ENCODE measurements at regions not wholly inside any gene's neighbourhood (a gene's known extent, or its start where the extent isn't known, plus 50 kb on each side); places are given as distances from the start of the nearest gene placed in this dataset.
"Not testable (repeated sequence)": the region's sequence is repeated elsewhere in the genome, so short reads cannot be mapped to it uniquely, and the experiment has no call there.

DNA sequence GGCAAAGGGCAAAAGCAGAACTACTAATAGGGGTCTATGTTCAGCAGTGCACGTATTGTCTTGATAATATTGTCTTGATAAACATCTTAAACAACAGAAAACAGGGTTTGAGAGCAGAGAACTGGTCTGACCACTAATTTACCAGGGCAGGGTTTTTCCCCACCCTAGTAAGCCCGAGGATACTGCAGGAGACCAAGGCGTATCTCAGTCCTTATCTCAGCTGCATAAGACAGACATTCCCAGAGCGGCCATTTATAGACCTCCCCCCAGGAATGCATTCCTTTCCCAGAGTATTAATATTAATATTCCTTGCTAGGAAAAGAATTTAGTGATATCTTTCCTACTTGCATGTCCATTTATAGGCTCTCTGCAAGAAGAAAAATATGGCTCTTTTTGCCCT, 222.5 kb upstream of the GRIK2 start:
- intact Hi-C loops (cut with DNase I); ATAC-seq (ENCODE audit: poor library complexity); DNase-seq: not testable (repeated sequence)

GRCh38 chr6:101178748-101179147, 214.8 kb upstream of the GRIK2 start:
- DNase-seq (no peak), ATAC-seq (ENCODE audit: poor library complexity) (no peak)
- intact Hi-C loops (cut with DNase I) = no loop called here

GRCh38 chr6:101181006-101181405, 212.5 kb upstream of the GRIK2 start:
- no peak for ATAC-seq (ENCODE audit: poor library complexity)
- DNase-seq = no peak
- intact Hi-C loops (cut with DNase I) = no loop called here

- intact Hi-C loops (cut with DNase I); DNase-seq; ATAC-seq (ENCODE audit: poor library complexity): not testable (repeated sequence)
Observed at GRCh38 chr6:101188285-101188798, 205.2 kb upstream of the GRIK2 start.

GRCh38 chr6:101195588-101195987, 197.9 kb upstream of the GRIK2 start:
- ATAC-seq (ENCODE audit: poor library complexity) (no peak), DNase-seq (no peak)
- intact Hi-C loops (cut with DNase I) = no loop called here

DNA sequence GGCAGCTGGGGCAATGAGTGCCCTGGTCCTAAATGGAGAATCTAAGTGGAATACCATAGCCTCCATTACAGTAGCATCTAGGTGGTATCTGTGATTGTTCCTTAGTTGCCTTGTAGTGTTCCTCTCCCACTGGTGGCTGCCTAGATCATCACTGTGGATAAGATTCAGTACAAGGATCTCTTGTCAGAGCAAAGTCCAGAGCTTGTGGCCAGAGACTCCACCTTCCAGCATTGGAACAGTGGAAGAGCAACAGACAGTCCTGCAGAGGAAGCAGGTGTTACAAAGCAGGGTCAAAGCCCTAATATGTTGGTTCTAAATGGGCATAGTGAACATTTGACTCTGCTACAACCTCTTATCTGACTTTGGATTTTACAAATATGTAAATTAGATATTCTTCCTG, 194.1 kb upstream of the GRIK2 start:
- ATAC-seq (ENCODE audit: poor library complexity) = no peak
- intact Hi-C loops (cut with DNase I) = no loop called here

DNA sequence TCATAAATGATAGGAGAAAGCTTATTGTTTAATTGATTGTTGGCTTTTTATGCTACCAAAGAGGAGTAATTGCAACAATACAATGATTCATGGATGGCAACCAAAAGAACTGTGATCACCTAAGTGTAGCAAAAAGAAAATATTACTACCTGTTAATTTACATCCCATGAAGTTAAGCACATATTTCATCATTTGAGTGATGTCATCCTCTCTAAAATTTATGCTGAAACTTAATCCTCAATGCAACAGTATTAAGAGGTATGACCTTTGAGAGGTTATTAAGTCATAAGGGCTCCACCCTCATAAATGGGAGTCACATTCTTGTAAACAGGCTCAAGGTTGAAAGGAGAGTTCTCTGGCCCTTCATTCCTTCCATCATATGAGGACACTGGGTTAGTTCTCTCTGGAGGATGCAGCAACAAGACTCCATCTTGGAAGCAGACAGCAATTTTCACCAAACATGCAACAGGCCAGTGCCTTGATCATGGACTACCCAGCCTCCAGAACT, 190.6 kb upstream of the GRIK2 start:
- ATAC-seq (ENCODE audit: poor library complexity) = no peak
- intact Hi-C loops (cut with DNase I) = no loop called here

More for the DNA sequence above, 194.1 kb upstream of the GRIK2 start:
- DNase-seq = no peak

DNA sequence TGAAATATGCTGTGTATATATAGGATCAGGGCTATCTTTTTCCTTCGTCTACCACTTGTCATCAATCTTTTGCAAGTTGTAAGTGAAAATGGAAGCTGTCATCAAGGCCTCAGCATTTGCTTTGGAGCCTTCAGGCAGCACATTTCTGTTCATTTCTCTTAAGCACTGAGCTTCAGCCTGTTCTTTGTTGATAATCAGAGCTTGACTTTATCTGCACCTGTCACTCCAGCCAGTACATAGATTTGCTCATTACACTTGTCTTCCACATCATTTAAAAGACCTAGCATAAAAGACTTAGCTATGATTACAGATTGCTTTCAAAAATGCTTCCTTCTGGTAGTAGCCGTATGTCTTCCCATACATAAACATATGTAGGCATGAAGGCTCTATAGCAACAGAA, 189.8 kb upstream of the GRIK2 start:
- intact Hi-C loops (cut with DNase I) = no loop called here
- DNase-seq (no peak), ATAC-seq (ENCODE audit: poor library complexity) (no peak)

More for the DNA sequence above, 190.6 kb upstream of the GRIK2 start:
- no peak for DNase-seq

DNA sequence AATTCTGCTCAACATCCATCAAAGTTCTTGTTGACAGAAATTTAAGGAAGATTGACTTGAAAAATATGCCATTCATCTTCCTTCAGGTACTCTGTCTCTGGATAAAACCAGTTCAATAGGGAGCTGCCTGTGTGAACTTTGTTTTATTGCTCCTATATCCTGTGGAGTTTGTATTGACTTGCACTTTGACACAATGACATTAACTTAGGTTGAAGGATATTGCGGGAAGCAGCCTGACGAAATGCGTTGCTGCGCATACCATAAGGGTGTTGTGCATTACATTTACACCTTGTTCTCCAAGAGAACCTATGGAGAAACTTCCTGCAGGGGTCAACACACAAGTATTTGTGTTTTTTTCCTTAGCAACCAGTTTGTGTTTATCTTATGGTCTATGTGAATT, 185.4 kb upstream of the GRIK2 start:
- intact Hi-C loops (cut with DNase I) = no loop called here
- DNase-seq (no peak), ATAC-seq (ENCODE audit: poor library complexity) (no peak)

- intact Hi-C loops (cut with DNase I) = no loop called here
- no peak for DNase-seq
- no peak for ATAC-seq (ENCODE audit: poor library complexity)
Observed at GRCh38 chr6:101212640-101213039, 180.9 kb upstream of the GRIK2 start.

GRCh38 chr6:101222007-101222406, 171.5 kb upstream of the GRIK2 start:
- DNase-seq (no peak), ATAC-seq (ENCODE audit: poor library complexity) (no peak)
- intact Hi-C loops (cut with DNase I) = no loop called here

DNA sequence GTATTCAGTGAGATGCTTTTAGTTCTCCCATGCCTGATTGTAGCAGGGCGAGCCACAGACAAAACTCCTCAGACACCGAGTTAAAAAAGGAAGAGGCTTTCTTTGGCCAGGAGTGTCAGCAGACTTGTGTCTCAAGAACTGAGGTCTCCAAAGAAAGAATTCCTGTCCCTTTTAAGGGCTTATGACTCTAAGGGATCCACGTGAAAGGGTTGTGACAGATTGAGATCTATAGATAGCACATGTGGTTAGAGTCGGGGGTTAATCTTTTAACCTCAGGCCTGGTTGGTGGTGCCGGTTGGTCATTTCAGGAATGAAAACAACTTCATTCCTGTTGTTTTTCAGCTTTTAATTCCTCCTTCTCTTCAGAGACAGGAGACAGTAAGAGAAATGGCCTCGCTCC, 168.8 kb upstream of the GRIK2 start:
- DNase-seq (no peak), ATAC-seq (ENCODE audit: poor library complexity) (no peak)
- intact Hi-C loops (cut with DNase I) = no loop called here

- ATAC-seq (ENCODE audit: poor library complexity) (no peak), DNase-seq (no peak)
- intact Hi-C loops (cut with DNase I) = no loop called here
Observed at GRCh38 chr6:101226677-101227135, 166.8 kb upstream of the GRIK2 start.

DNA sequence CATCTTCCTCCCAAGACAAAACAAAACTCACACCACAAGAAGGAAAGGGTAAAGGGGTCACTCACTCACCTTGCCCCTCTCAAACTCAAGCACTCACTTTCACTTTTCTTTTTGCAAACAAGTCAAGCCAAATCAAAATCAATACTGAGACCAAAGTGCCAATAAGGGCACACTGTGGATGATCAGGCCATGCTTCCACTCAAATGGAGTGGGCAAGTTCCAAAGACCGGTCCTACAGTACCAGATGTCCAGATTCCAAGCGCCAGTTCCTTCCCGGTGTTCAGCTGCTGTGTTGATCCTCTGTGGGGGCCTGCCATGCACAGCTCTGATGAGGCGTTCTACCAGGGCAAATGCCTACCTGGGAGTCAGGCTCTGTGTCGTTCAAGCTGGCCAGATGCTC, 162.6 kb upstream of the GRIK2 start:
- ATAC-seq (ENCODE audit: poor library complexity) (no peak), DNase-seq (no peak)
- intact Hi-C loops (cut with DNase I) = no loop called here

- ATAC-seq (ENCODE audit: poor library complexity) = no peak
- intact Hi-C loops (cut with DNase I) = no loop called here
- DNase-seq = no peak
Observed at GRCh38 chr6:101231606-101232235, 161.8 kb upstream of the GRIK2 start.

DNA sequence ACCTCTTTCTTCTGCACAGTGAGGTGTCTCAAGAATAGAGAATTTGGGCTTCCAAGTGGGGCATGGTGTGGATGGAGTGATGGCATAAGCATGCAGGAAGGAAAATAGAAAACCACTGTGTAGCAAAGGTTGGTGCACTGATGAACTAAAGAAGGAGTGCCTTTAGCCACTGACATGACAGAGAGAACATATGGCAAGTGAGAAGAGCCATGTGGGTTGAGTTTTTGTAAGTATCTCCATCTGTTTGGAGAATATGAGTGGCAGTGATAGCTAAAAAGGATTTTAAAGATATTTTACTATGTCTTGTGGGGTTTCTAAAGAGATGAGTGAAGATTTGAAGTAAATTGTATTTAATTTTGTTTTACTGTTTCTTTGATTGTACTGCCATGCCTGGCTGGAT, 160.5 kb upstream of the GRIK2 start:
- DNase-seq (no peak), ATAC-seq (ENCODE audit: poor library complexity) (no peak)
- intact Hi-C loops (cut with DNase I) = no loop called here

- DNase-seq = no peak
- intact Hi-C loops (cut with DNase I) = no loop called here
- ATAC-seq (ENCODE audit: poor library complexity) = no peak
Observed at GRCh38 chr6:101236709-101237108, 156.8 kb upstream of the GRIK2 start.

GRCh38 chr6:101241442-101241841, 152.1 kb upstream of the GRIK2 start:
- ATAC-seq (ENCODE audit: poor library complexity) (no peak), DNase-seq (no peak)
- intact Hi-C loops (cut with DNase I) = no loop called here

- no peak for DNase-seq
- intact Hi-C loops (cut with DNase I) = no loop called here
- no peak for ATAC-seq (ENCODE audit: poor library complexity)
Observed at GRCh38 chr6:101249470-101249869, 144.0 kb upstream of the GRIK2 start.

DNA sequence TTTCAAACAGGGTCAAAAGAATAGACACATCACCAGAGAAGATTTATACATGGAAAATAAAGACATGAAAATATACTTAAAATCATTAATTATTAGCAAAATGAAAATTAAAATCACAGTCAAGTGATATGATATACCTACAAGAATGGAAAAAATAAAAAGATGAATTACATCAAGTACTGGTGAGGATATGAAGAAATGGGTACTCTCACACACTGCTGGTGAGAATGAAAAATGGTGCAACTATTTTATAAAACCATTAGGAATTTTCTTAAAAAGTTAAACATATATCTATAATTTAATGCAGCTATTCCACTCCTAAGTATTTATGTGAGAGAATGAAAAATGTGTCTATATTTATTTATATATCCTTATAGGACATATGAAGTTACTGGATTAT, 136.3 kb upstream of the GRIK2 start:
- intact Hi-C loops (cut with DNase I) = no loop called here
- ATAC-seq (ENCODE audit: poor library complexity) = no peak
- DNase-seq = no peak

DNA sequence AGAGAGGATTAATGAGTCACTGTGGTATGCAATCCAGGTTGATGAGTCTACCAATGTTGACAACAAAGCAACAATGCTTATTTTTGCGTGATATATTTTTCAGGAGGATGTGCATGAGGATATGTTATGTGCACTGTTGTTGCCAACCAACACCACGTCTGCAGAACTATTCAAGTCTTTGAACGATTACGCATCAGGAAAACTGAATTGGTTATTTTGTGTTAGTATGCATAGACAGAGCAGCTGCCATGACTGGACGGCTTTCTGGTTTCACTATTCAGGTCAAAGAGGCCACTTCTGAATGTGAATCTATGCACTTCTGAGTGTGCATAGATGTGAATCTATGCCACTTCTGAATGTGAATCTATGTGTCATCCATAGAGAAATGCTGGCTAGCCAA, 134.0 kb upstream of the GRIK2 start:
- DNase-seq (no peak), ATAC-seq (ENCODE audit: poor library complexity) (no peak)
- intact Hi-C loops (cut with DNase I) = no loop called here

All from Right ventricle myocardium superior (tissue), 1 donor.